ENCODE measurements at regions not wholly inside any gene's neighbourhood (a gene's known extent, or its start where the extent isn't known, plus 50 kb on each side); places are given as distances from the start of the nearest gene placed in this dataset.

DNA sequence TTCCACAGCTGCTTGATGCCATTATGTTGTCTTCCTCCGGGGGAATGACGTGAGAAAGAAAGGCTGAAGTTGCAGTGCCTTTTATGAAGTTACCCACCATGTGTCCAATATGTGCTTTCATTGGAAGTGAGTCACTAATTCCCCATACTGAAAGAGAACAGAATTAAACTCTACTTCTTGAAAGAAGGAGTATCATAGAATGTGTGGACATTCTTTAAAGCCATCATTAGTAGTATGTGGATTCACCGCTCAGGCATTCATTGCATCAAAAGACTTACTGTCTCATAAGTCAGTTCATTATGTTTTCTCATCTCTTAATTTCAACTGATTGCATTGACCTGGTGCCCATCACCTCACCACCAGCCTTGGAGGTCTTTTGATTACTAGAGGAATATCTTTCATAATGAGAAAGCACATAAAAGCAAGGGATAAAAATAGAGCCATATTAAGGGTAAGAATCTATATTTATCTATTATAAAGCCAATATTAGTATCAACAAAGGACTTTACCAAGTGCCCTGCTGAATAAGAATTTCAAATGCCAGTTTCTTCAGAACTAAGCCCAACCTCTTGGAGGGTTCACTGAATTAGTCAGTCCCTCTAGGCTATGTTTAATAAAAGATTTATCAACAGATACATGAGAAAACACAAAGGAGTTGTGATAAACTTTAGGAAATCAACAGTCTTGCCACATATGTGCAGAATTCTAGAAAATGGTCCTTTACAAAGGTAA is 516.1 kb downstream of the NTRK2 start:
- no peak overlapping the region for H3K4me3 ChIP-seq (ENCODE audit: low read depth, low read length)
- no peak for DNase-seq (ENCODE audit: low read depth)
- TF ChIP-seq, protein P1, sequence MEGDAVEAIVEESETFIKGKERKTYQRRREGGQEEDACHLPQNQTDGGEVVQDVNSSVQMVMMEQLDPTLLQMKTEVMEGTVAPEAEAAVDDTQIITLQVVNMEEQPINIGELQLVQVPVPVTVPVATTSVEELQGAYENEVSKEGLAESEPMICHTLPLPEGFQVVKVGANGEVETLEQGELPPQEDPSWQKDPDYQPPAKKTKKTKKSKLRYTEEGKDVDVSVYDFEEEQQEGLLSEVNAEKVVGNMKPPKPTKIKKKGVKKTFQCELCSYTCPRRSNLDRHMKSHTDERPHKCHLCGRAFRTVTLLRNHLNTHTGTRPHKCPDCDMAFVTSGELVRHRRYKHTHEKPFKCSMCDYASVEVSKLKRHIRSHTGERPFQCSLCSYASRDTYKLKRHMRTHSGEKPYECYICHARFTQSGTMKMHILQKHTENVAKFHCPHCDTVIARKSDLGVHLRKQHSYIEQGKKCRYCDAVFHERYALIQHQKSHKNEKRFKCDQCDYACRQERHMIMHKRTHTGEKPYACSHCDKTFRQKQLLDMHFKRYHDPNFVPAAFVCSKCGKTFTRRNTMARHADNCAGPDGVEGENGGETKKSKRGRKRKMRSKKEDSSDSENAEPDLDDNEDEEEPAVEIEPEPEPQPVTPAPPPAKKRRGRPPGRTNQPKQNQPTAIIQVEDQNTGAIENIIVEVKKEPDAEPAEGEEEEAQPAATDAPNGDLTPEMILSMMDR (IDR thresholded peaks at IDR 0.05; ENCODE audit: insufficient read depth, low read depth, low read length, missing control alignments), result no peak

DNA sequence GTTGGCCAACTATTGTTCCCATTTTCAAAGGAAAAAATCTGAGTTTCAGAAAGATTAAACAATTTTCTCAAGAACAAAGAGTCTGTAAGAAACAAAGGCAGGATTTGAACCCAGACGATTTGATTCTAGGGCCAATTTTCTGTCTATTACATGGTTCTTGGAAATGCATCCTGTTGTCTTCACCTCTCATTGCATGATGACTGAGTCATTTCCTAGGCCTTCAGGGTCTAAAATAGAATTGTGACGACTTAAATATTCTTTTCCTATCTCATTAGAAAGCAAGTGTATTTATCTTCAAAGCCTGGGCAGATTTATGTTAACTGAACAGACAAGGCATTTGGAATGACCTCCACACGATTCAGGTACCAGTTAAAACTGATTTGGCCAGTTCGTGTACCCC is 512.9 kb downstream of the NTRK2 start:
- no peak overlapping the region for H3K4me3 ChIP-seq (ENCODE audit: low read depth, low read length)
- TF ChIP-seq, protein P1 (IDR thresholded peaks at IDR 0.05; ENCODE audit: insufficient read depth, low read depth, low read length, missing control alignments), result no peak
- DNase-seq (ENCODE audit: low read depth), result no peak

DNA sequence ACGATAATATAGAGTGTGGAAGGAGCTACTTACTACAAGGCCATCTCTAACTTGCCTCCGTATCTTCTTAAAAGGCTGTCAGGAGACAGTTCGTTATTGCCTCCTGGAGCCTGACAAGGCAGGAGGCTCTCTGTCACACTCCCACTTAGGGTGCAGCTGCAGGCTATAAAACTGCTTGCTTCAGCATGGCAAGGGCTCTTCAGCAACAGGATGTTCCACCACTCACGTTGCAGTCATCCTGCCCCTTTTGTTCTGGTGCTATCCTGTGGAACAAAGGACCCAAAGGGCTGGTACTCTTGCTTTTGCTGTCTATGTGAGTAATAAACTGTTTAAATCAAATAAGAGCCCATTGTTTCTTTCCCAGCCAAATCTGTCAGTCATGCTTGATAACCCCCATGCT is 508.9 kb downstream of the NTRK2 start:
- TF ChIP-seq, protein P1 (IDR thresholded peaks at IDR 0.05; ENCODE audit: insufficient read depth, low read depth, low read length, missing control alignments), result no peak
- no peak for DNase-seq (ENCODE audit: low read depth)
- no peak overlapping the region for H3K4me3 ChIP-seq (ENCODE audit: low read depth, low read length)

DNA sequence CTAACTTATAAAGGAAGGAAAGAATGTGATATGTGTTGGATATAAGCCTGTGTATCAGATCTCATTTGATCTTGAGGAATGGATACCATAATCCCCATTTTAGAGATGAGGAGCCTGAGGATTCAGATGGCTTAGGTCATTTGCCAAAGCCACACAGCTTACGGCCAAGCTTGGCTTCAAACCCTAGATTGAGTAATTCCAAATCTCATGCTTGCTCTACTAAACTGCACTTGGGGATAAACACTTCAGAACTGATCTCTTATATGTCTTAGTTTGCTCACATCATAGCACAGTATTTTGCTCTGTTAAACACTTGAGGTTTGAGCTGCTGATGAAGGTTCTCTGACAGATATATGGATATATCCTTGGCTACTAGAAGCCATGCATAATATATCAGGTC is 504.4 kb downstream of the NTRK2 start:
- H3K4me3 ChIP-seq (ENCODE audit: low read depth, low read length), result no peak overlapping the region
- no peak for DNase-seq (ENCODE audit: low read depth)
- TF ChIP-seq, protein P1 (IDR thresholded peaks at IDR 0.05; ENCODE audit: insufficient read depth, low read depth, low read length, missing control alignments), result no peak

DNA sequence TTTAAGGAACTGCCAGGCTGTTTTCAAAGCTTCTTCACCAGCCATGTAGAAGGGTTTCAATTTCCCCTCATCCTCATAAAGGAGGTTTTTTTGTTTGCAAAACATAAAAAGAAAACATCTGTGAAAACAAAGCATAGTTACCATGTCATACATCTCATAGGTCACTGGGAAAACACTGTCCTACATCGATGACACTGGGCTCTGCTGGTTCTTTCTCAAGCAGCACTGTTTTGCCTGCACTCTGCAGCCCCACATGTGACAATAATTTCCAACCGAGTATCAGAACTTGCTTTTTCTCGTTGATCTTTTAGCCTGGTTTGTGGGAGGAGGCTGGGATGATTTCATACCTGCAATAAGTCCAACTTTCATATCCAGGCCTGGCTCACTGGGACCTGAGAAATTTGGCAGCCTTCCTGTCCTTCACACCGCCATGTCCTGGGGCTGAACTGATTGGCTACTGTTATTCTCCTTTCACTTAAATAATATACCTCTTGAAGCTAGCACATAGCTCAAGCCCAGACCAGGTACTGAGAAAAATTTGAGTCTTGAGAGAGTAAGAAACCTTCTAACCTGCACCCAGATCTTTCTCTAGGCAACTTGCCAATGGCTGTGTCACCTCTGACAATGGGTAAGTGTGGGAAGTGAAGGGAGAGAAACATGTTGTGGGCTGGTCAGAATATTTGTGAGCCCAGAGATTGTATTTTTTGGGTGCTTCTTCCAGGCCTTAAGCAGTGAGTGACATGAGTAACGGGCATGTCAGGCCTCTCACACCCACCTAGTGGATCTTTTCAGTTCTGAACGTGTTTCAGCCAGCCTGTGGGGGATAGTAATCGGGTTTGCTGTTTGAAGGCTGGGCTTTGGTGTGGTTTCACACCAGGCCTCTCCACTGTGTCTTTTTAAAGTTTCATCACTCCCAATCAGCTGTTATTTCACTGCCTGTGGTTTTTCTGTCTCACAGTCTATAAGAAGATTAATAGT is 502.8 kb downstream of the NTRK2 start:
- H3K4me3 ChIP-seq (ENCODE audit: low read depth, low read length), result no peak overlapping the region
- DNase-seq (ENCODE audit: low read depth), result no peak
- TF ChIP-seq, protein P1 (IDR thresholded peaks at IDR 0.05; ENCODE audit: insufficient read depth, low read depth, low read length, missing control alignments), result no peak

DNA sequence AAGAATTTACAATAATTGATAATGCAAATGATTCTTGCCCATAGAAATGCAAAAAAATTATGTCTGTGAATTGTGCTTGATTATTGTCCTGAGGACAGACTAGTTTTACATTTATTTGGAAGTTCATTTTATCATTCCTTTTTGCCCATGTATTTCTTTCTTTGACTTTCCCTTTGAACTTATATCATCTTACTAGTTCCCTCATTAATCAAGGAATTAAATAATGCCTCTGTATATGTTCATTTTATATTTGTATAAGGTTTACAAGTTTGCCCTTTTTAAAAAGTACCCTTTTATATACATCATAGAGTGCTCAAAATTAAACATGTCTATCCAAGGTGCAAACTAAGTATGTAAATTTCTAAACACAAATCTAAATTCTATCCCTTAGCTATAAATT is 501.6 kb downstream of the NTRK2 start:
- H3K4me3 ChIP-seq (ENCODE audit: low read depth, low read length), result no peak overlapping the region
- TF ChIP-seq, protein P1 (IDR thresholded peaks at IDR 0.05; ENCODE audit: insufficient read depth, low read depth, low read length, missing control alignments), result no peak
- no peak for DNase-seq (ENCODE audit: low read depth)

All from GM12865 (cell line).